HG02610 (cell line): ENCODE measurements at regions not wholly inside any gene's neighbourhood (a gene's known extent, or its start where the extent isn't known, plus 50 kb on each side); places are given as distances from the start of the nearest gene placed in this dataset.
"Not testable (repeated sequence)": the region's sequence is repeated elsewhere in the genome, so short reads cannot be mapped to it uniquely, and the experiment has no call there.

ENCODE experiments used
- ATAC-seq: cut with Tn5 transposase; IDR thresholded peaks from one replicate; pipeline ENCODE4 v1.9.1; 2021; ENCODE audit warnings: mild to moderate bottlenecking, moderate library complexity; ENCODE audit not compliant: unreplicated experiment

- ATAC-seq: no peak
Observed at GRCh38 chr7:126179916-126180315, 1072.8 kb downstream of the GRM8 start.

- ATAC-seq: no peak
Observed at GRCh38 chr7:126178865-126179264, 1073.9 kb downstream of the GRM8 start.

- no peak for ATAC-seq
Observed at GRCh38 chr7:126177782-126178181, 1075.0 kb downstream of the GRM8 start.

- ATAC-seq: no peak
Observed at GRCh38 chr7:126166645-126167044, 1086.1 kb downstream of the GRM8 start.

GRCh38 chr7:126163647-126164046 lies 1089.1 kb downstream of the GRM8 start:
- no peak for ATAC-seq

- ATAC-seq: no peak
Observed at GRCh38 chr7:126157391-126157790, 1095.3 kb downstream of the GRM8 start.

- ATAC-seq: no peak
Observed at GRCh38 chr7:126150278-126150958, 1102.3 kb downstream of the GRM8 start.

- ATAC-seq: no peak
Observed at GRCh38 chr7:126140858-126141466, 1111.8 kb downstream of the GRM8 start.

- ATAC-seq: no peak
Observed at GRCh38 chr7:126119981-126120380, 1132.8 kb downstream of the GRM8 start.

- no peak for ATAC-seq
Observed at GRCh38 chr7:126103582-126103981, 1149.2 kb downstream of the GRM8 start.

- ATAC-seq: no peak
Observed at GRCh38 chr7:126083014-126083413, 1153.4 kb upstream of the POT1 start.

- ATAC-seq: peak; percentile 66
Observed at GRCh38 chr7:126079581-126079980, 1150.0 kb upstream of the POT1 start.

- ATAC-seq: no peak
Observed at GRCh38 chr7:126079151-126079550, 1149.5 kb upstream of the POT1 start.

- ATAC-seq: no peak
Observed at GRCh38 chr7:126065766-126066165, 1136.1 kb upstream of the POT1 start.

GRCh38 chr7:126057979-126058378 lies 1128.4 kb upstream of the POT1 start:
- no peak for ATAC-seq

GRCh38 chr7:126056613-126057012 lies 1127.0 kb upstream of the POT1 start:
- not testable (repeated sequence) for ATAC-seq

GRCh38 chr7:126052229-126052628 lies 1122.6 kb upstream of the POT1 start:
- no peak for ATAC-seq

GRCh38 chr7:126044662-126045061 lies 1115.0 kb upstream of the POT1 start:
- ATAC-seq: no peak

GRCh38 chr7:126041472-126041871 lies 1111.8 kb upstream of the POT1 start:
- no peak for ATAC-seq

- ATAC-seq: no peak
Observed at GRCh38 chr7:126040114-126041045, 1110.8 kb upstream of the POT1 start.

GRCh38 chr7:126026421-126027088 lies 1096.9 kb upstream of the POT1 start:
- no peak for ATAC-seq
